Limb (tissue), 2 donors: ENCODE measurements at regions not wholly inside any gene's neighbourhood (a gene's known extent, or its start where the extent isn't known, plus 50 kb on each side); places are given as distances from the start of the nearest gene placed in this dataset.

Experiments
- DNase-seq, 2 donors: peaks; one replicate each; pipeline ENCODE4 v3.0.0-alpha.2; 2016; ENCODE audit errors: extremely low spot score in 2 of 2

GRCh38 chr1:170219163-170219562 lies 73.4 kb downstream of the NTMT2 start:
- no peak for DNase-seq

GRCh38 chr1:170221031-170221430 lies 75.3 kb downstream of the NTMT2 start:
- no peak for DNase-seq

- DNase-seq, result no peak
Observed at GRCh38 chr1:170221495-170221894, 75.7 kb downstream of the NTMT2 start.

- DNase-seq, result no peak
Observed at GRCh38 chr1:170224469-170224868, 78.7 kb downstream of the NTMT2 start.

GRCh38 chr1:170225781-170226530 lies 80.2 kb downstream of the NTMT2 start:
- no peak for DNase-seq

GRCh38 chr1:170226767-170227166 lies 81.0 kb downstream of the NTMT2 start:
- DNase-seq, result no peak

- DNase-seq, result no peak
Observed at GRCh38 chr1:170230323-170230722, 84.6 kb downstream of the NTMT2 start.

- DNase-seq, result no peak
Observed at GRCh38 chr1:170231662-170232061, 85.9 kb downstream of the NTMT2 start.

GRCh38 chr1:170238704-170239391 lies 93.1 kb downstream of the NTMT2 start:
- DNase-seq, result no peak

- no peak for DNase-seq
Observed at GRCh38 chr1:170239445-170239844, 93.7 kb downstream of the NTMT2 start.

- no peak for DNase-seq
Observed at GRCh38 chr1:170240409-170240808, 94.7 kb downstream of the NTMT2 start.

GRCh38 chr1:170241266-170241851 lies 95.6 kb downstream of the NTMT2 start:
- no peak for DNase-seq

- no peak for DNase-seq
Observed at GRCh38 chr1:170247751-170248521, 102.2 kb downstream of the NTMT2 start.

GRCh38 chr1:170250531-170251276 lies 104.9 kb downstream of the NTMT2 start:
- DNase-seq, result no peak

- no peak for DNase-seq
Observed at GRCh38 chr1:170252851-170253579, 107.3 kb downstream of the NTMT2 start.

- DNase-seq, result no peak
Observed at GRCh38 chr1:170254371-170254770, 108.6 kb downstream of the NTMT2 start.

GRCh38 chr1:170261669-170262068 lies 115.9 kb downstream of the NTMT2 start:
- no peak for DNase-seq

- no peak for DNase-seq
Observed at GRCh38 chr1:170262276-170262939, 116.6 kb downstream of the NTMT2 start.

GRCh38 chr1:170265234-170265633 lies 119.5 kb downstream of the NTMT2 start:
- DNase-seq, result no peak

GRCh38 chr1:170267317-170267716 lies 121.6 kb downstream of the NTMT2 start:
- no peak for DNase-seq
